SK-N-SH (cell line): ENCODE measurements at regions not wholly inside any gene's neighbourhood (a gene's known extent, or its start where the extent isn't known, plus 50 kb on each side); places are given as distances from the start of the nearest gene placed in this dataset.

Source experiments
- CHD2 ChIP-seq: fragments of 150-350 bp; IDR thresholded peaks from 2 replicates; pipeline ENCODE4 v1.6.1; 2018; ENCODE audit warnings: low read length; ENCODE audit not compliant: partially characterized antibody
- EZH2phosphoT487 ChIP-seq: fragments of 200-600 bp; sonication (generic); IDR thresholded peaks from 2 replicates; pipeline ENCODE4 v1.6.1; 2017; ENCODE audit warnings: low read depth, mixed run types, mild to moderate bottlenecking, antibody characterized with exemption, moderate library complexity, borderline replicate concordance
- POLR2AphosphoS5 ChIP-seq: IDR thresholded peaks from 2 replicates; pipeline ENCODE4 v1.6.1; 2012; ENCODE audit warnings: low read depth, low read length
- TF ChIP-seq, protein P1 (sequence below): fragments of 200-600 bp; sonication (generic); IDR thresholded peaks from 2 replicates; pipeline ENCODE4 v1.6.1; 2017; ENCODE audit warnings: antibody characterized with exemption, mild to moderate bottlenecking, moderate library complexity

DNA sequence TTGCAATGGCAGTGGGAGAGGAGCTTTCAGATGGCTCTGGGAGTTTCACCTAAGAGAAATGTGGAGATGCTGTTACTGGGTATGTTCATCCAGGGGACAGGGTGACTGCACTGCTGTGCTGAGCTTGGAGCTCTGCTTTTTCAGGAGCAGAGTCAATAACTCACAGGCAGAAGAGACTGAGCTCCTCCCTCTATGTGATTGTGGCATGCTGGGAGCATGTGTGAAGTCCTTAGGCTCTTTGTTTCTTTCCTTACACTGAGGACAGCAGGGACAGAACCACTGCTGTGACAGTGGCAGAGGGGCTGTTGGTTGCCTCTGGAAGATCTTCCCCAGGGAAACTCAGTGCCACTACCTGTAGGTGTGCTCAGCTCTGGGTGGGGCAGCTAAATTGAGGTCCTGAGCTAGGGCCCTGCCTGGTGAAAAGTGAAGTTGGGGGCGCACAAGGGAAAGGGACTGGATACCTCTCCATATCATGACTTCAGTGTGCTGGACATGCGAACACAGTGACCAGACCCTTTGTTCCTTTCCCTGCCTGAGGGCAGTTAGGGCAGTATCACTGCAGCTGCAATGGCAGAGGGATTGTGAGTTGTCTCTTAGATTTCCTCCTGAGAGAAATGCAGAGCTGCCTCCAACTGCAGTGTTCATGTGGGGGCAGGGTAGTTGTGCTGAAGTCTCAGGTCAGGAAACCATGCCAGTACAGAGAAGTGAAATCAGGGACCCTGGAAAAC lies 156.7 kb downstream of the TENT5D start:
- TF ChIP-seq CHD2 (no peak), POLR2AphosphoS5 (no peak), EZH2phosphoT487 (no peak)
- TF ChIP-seq, protein P1, sequence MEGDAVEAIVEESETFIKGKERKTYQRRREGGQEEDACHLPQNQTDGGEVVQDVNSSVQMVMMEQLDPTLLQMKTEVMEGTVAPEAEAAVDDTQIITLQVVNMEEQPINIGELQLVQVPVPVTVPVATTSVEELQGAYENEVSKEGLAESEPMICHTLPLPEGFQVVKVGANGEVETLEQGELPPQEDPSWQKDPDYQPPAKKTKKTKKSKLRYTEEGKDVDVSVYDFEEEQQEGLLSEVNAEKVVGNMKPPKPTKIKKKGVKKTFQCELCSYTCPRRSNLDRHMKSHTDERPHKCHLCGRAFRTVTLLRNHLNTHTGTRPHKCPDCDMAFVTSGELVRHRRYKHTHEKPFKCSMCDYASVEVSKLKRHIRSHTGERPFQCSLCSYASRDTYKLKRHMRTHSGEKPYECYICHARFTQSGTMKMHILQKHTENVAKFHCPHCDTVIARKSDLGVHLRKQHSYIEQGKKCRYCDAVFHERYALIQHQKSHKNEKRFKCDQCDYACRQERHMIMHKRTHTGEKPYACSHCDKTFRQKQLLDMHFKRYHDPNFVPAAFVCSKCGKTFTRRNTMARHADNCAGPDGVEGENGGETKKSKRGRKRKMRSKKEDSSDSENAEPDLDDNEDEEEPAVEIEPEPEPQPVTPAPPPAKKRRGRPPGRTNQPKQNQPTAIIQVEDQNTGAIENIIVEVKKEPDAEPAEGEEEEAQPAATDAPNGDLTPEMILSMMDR: no peak
